A673 (cell line): ENCODE measurements at regions not wholly inside any gene's neighbourhood (a gene's known extent, or its start where the extent isn't known, plus 50 kb on each side); places are given as distances from the start of the nearest gene placed in this dataset.

Experiments used
- BruUV-seq: library from RNA; stranded (reverse); fragments of 400-500 nt; replicated peaks from 2 replicates; lab custom pipeline; 2021; lab: Mats Ljungman, UMichigan
- CTCF ChIA-PET: fragments of 300-600 bp; sonication (Branson Sonifier 250); formaldehyde crosslinking; loops from one replicate; lab custom pipeline; 2022; ENCODE audit warnings: antibody characterized with exemption; lab: Charles Lee
- POLR2A ChIA-PET: fragments of 300-600 bp; sonication (Branson Sonifier 250); formaldehyde crosslinking; loops from one replicate; lab custom pipeline; 2022; ENCODE audit warnings: antibody characterized with exemption; ENCODE audit not compliant: low non-redundant PET; lab: Charles Lee
- DNase-seq: peaks from one replicate; pipeline ENCODE4 v3.0.0-alpha.2; 2015; ENCODE audit warnings: low spot score
- H3K27ac ChIP-seq: fragments of 200-600 bp; sonication (generic); 2 replicates; pipeline ENCODE4 v1.5.1; 2016; ENCODE audit warnings: mixed run types, low read depth, mild to moderate bottlenecking, mixed read lengths, antibody characterized with exemption, low read length; ENCODE audit not compliant: poor library complexity, severe bottlenecking
- H3K27me3 ChIP-seq: fragments of 200-600 bp; sonication (generic); replicated peaks from 2 replicates; pipeline ENCODE4 v1.6.1; 2017; ENCODE audit warnings: mixed run types, low read depth, mild to moderate bottlenecking, mixed read lengths, antibody characterized with exemption, low read length; ENCODE audit not compliant: insufficient read depth, poor library complexity
- H3K36me3 ChIP-seq: fragments of 200-600 bp; sonication (generic); 2 replicates; pipeline ENCODE4 v1.6.1; 2016; ENCODE audit warnings: mixed run types, mild to moderate bottlenecking, mixed read lengths, antibody characterized with exemption, low read length; ENCODE audit not compliant: insufficient read depth, poor library complexity, severe bottlenecking
- H3K4me1 ChIP-seq: fragments of 200-600 bp; sonication (generic); 2 replicates; pipeline ENCODE4 v1.6.1; 2017; ENCODE audit warnings: mixed run types, mild to moderate bottlenecking, mixed read lengths, antibody characterized with exemption, low read length; ENCODE audit not compliant: insufficient read depth, poor library complexity, severe bottlenecking
- H3K4me3 ChIP-seq: fragments of 200-600 bp; sonication (generic); 2 replicates; pipeline ENCODE4 v1.5.1; 2016; ENCODE audit warnings: low read depth, mixed run types, mild to moderate bottlenecking, mixed read lengths, low read length; ENCODE audit not compliant: poor library complexity, severe bottlenecking
- H3K9me3 ChIP-seq: fragments of 200-600 bp; sonication (generic); 2 replicates; pipeline ENCODE4 v1.6.1; 2016; ENCODE audit warnings: mixed run types, low read depth, mild to moderate bottlenecking, mixed read lengths, antibody characterized with exemption, low read length; ENCODE audit not compliant: poor library complexity, severe bottlenecking
- EZH2 ChIP-seq: fragments of 200-600 bp; sonication (generic); IDR thresholded peaks from 2 replicates; pipeline ENCODE4 v1.6.1; 2017; ENCODE audit warnings: borderline replicate concordance, low read depth, mild to moderate bottlenecking, mixed read lengths, antibody characterized with exemption, low read length; ENCODE audit not compliant: poor library complexity, severe bottlenecking
- intact Hi-C: fragments of 100-400 bp; cut with micrococcal nuclease; formaldehyde crosslinking; loops from one replicate; pipeline ENCODE4 v1.10.0; 2022; ENCODE audit not compliant: unreplicated experiment
- TF ChIP-seq, protein P1 (sequence below): fragments of 300-800, 200-600 bp; sonication (generic); conservative IDR thresholded peaks from 2 replicates; pipeline ENCODE4 v1.5.1; 2017; ENCODE audit warnings: low read depth, mild to moderate bottlenecking, antibody characterized with exemption, low read length, moderate library complexity, mixed read lengths

- no peaks in the 10 kb centered on the region for H3K9me3 ChIP-seq
- ChIA-PET CTCF (no interaction called here), POLR2A (no interaction called here)
- H3K27ac ChIP-seq, result no peak overlapping the region
- no peak overlapping the region for H3K4me3 ChIP-seq
- no peak for TF ChIP-seq EZH2
- TF ChIP-seq, protein P1, sequence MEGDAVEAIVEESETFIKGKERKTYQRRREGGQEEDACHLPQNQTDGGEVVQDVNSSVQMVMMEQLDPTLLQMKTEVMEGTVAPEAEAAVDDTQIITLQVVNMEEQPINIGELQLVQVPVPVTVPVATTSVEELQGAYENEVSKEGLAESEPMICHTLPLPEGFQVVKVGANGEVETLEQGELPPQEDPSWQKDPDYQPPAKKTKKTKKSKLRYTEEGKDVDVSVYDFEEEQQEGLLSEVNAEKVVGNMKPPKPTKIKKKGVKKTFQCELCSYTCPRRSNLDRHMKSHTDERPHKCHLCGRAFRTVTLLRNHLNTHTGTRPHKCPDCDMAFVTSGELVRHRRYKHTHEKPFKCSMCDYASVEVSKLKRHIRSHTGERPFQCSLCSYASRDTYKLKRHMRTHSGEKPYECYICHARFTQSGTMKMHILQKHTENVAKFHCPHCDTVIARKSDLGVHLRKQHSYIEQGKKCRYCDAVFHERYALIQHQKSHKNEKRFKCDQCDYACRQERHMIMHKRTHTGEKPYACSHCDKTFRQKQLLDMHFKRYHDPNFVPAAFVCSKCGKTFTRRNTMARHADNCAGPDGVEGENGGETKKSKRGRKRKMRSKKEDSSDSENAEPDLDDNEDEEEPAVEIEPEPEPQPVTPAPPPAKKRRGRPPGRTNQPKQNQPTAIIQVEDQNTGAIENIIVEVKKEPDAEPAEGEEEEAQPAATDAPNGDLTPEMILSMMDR, result no peak
- no peaks in the 10 kb centered on the region for H3K36me3 ChIP-seq
- H3K4me1 ChIP-seq, result peaks cover 5% of the 10 kb centered on the region
- BruUV-seq, result no TSS peak
- intact Hi-C loops, result loop anchor here (10.0 kb wide), 1 partner anchor 1186 kb away; no protein-coding TSS in a partner anchor
- no peak for DNase-seq
- H3K27me3 ChIP-seq, result no peaks in the 10 kb centered on the region
These were observed 252.8 kb downstream of the NAP1L3 start for GRCh38 chrX:93420525-93421082.

DNA sequence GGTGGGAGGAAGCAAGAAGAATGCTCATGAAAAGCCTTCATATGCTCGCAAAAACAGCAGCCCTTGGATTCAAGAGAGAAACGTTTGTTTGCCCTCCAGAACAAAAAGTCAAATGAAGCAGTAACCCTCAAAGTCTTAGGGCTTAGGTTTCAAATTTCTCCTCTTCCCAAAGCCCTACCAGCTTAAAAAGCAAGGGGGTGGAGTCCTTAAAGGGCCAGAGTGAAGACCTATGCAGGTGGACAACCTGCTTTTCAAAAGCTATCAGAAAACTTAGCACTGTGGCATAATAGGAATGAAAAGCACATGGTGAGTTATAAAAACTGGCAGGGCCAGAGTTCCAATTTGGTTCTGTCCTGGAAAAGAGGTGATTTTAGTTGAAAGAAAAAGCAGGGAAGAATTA, 253.3 kb downstream of the NAP1L3 start:
- Histone ChIP-seq H3K4me3 (no peak overlapping the region), H3K4me1 (peaks cover 5% of the 10 kb centered on the region), H3K36me3 (no peaks in the 10 kb centered on the region), H3K27me3 (no peaks in the 10 kb centered on the region), H3K9me3 (no peaks in the 10 kb centered on the region), H3K27ac (no peak overlapping the region)
- no peak for DNase-seq
- ChIA-PET CTCF (no interaction called here), POLR2A (no interaction called here)
- BruUV-seq, result no TSS peak
- TF ChIP-seq, protein P1, result no peak
- TF ChIP-seq EZH2, result no peak
- intact Hi-C loops, result loop anchor here (10.0 kb wide), 1 partner anchor 1185 kb away; no protein-coding TSS in a partner anchor

DNA sequence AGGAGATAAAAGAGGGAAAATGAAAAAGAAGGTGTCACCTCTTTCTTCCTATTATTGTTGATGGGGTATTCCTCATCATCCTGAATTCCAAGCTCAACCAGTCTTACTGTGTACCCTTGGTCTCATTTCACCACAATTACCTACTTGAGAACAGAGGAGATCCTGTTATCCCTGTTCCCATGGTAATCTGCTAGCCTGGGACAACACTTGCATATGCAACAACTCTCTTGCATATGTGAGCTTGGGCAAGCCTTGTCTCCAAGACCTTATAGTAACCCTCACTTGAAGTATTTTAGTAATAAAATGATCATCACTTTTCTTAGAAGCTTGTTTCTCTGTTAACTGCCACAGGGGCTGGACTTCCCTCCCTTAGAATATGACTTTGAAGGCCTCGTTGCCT, 253.7 kb downstream of the NAP1L3 start:
- Histone ChIP-seq H3K4me1 (peaks cover 5% of the 10 kb centered on the region), H3K27ac (no peak overlapping the region), H3K4me3 (no peak overlapping the region), H3K27me3 (no peaks in the 10 kb centered on the region), H3K36me3 (no peaks in the 10 kb centered on the region), H3K9me3 (no peaks in the 10 kb centered on the region)
- intact Hi-C loops, result loop anchor here (10.0 kb wide), 1 partner anchor 1185 kb away; no protein-coding TSS in a partner anchor
- no TSS peak for BruUV-seq
- CTCF ChIA-PET, result no interaction called here
- no peak for TF ChIP-seq EZH2
- TF ChIP-seq, protein P1, result no peak
- no peak for DNase-seq
- POLR2A ChIA-PET, result no interaction called here
